ENCODE measurements at regions not wholly inside any gene's neighbourhood (a gene's known extent, or its start where the extent isn't known, plus 50 kb on each side); places are given as distances from the start of the nearest gene placed in this dataset.
A peak's percentile ranks its signal among the peaks of the same experiment; 100 is the strongest.

- Histone ChIP-seq H3K4me3 (ENCODE audit: low read length) (no peak overlapping the region), H3K9me3 (ENCODE audit: control insufficient read depth in 2 of 3, low read length in 3 of 3) (no peaks in the 10 kb centered on the region), H3K4me1 (ENCODE audit: control insufficient read depth in 2 of 2, insufficient read depth in 2 of 2, low read length in 2 of 2) (no peaks in the 10 kb centered on the region), H3K27ac (ENCODE audit: low read depth, low read length) (no peak overlapping the region), H3K36me3 (ENCODE audit: control insufficient read depth in 2 of 3, insufficient read depth in 3 of 3, low read length in 3 of 3) (no peaks in the 10 kb centered on the region), H3K27me3 (ENCODE audit: control insufficient read depth in 2 of 2, insufficient read depth in 2 of 2, low read length in 2 of 2) (no peaks in the 10 kb centered on the region)
- ATAC-seq (no peak), DNase-seq (no peak)
- intact Hi-C loops (cut with micrococcal nuclease) = no loop called here
- no peak overlapping the region for H3K4me3 Mint-ChIP-seq
- H3K4me1 Mint-ChIP-seq = no peaks in the 10 kb centered on the region
- ChIA-PET CTCF (no interaction called here), POLR2A (no interaction called here)
- peak overlapping the region in 1 of 9 donors; percentile 62 for H3K27ac Mint-ChIP-seq
- peaks cover 0 to 26% (median 7%) of the 10 kb centered on the region in 5 donors for H3K27me3 Mint-ChIP-seq
- peaks cover 0 to 8% (median 2%) of the 10 kb centered on the region in 11 donors for H3K9me3 Mint-ChIP-seq
- no peaks in the 10 kb centered on the region for H3K36me3 Mint-ChIP-seq
These were observed 395.1 kb downstream of the GLRX3 start for GRCh38 chr10:130531312-130531711.

- Mint-ChIP-seq H3K9me3 (peaks cover 0 to 23% (median 5%) of the 10 kb centered on the region in 11 donors), H3K4me3 (no peak overlapping the region), H3K36me3 (no peaks in the 10 kb centered on the region), H3K27me3 (peaks cover 0 to 24% (median 9%) of the 10 kb centered on the region in 5 donors), H3K4me1 (no peaks in the 10 kb centered on the region), H3K27ac (no peak overlapping the region)
- CTCF ChIA-PET = no interaction called here
- no peak for ATAC-seq
- H3K4me3 ChIP-seq (ENCODE audit: low read length) = no peak overlapping the region
- no peaks in the 10 kb centered on the region for H3K4me1 ChIP-seq (ENCODE audit: control insufficient read depth in 2 of 2, insufficient read depth in 2 of 2, low read length in 2 of 2)
- no peak for DNase-seq
- no peaks in the 10 kb centered on the region for H3K27me3 ChIP-seq (ENCODE audit: control insufficient read depth in 2 of 2, insufficient read depth in 2 of 2, low read length in 2 of 2)
- H3K27ac ChIP-seq (ENCODE audit: low read depth, low read length) = no peak overlapping the region
- POLR2A ChIA-PET = no interaction called here
- H3K36me3 ChIP-seq (ENCODE audit: control insufficient read depth in 2 of 3, insufficient read depth in 3 of 3, low read length in 3 of 3) = no peaks in the 10 kb centered on the region
- intact Hi-C loops (cut with micrococcal nuclease) = no loop called here
- H3K9me3 ChIP-seq (ENCODE audit: control insufficient read depth in 2 of 3, low read length in 3 of 3) = no peaks in the 10 kb centered on the region
These were observed 404.9 kb downstream of the GLRX3 start for GRCh38 chr10:130541090-130541489.

- Mint-ChIP-seq H3K4me3 (no peak overlapping the region), H3K36me3 (no peaks in the 10 kb centered on the region), H3K27ac (no peak overlapping the region), H3K9me3 (peaks cover 0 to 9% (median 2%) of the 10 kb centered on the region in 11 donors), H3K4me1 (no peaks in the 10 kb centered on the region), H3K27me3 (peaks cover 0 to 26% (median 17%) of the 10 kb centered on the region in 5 donors)
- H3K27ac ChIP-seq (ENCODE audit: low read depth, low read length) = no peak overlapping the region
- no peaks in the 10 kb centered on the region for H3K4me1 ChIP-seq (ENCODE audit: control insufficient read depth in 2 of 2, insufficient read depth in 2 of 2, low read length in 2 of 2)
- ChIA-PET POLR2A (no interaction called here), CTCF (no interaction called here)
- no peaks in the 10 kb centered on the region for H3K36me3 ChIP-seq (ENCODE audit: control insufficient read depth in 2 of 3, insufficient read depth in 3 of 3, low read length in 3 of 3)
- ATAC-seq (no peak), DNase-seq (no peak)
- H3K27me3 ChIP-seq (ENCODE audit: control insufficient read depth in 2 of 2, insufficient read depth in 2 of 2, low read length in 2 of 2) = no peaks in the 10 kb centered on the region
- intact Hi-C loops (cut with micrococcal nuclease) = no loop called here
- no peaks in the 10 kb centered on the region for H3K9me3 ChIP-seq (ENCODE audit: control insufficient read depth in 2 of 3, low read length in 3 of 3)
- no peak overlapping the region for H3K4me3 ChIP-seq (ENCODE audit: low read length)
These were observed 406.6 kb downstream of the GLRX3 start for GRCh38 chr10:130542761-130543160.

- no peaks in the 10 kb centered on the region for H3K36me3 Mint-ChIP-seq
- CTCF ChIA-PET = no interaction called here
- H3K9me3 ChIP-seq (ENCODE audit: control insufficient read depth in 2 of 3, low read length in 3 of 3) = no peaks in the 10 kb centered on the region
- intact Hi-C loops (cut with micrococcal nuclease) = no loop called here
- DNase-seq = no peak
- H3K9me3 Mint-ChIP-seq = peaks cover 0 to 4% (median 0%) of the 10 kb centered on the region in 11 donors
- ATAC-seq = no peak
- no peak overlapping the region for H3K4me3 Mint-ChIP-seq
- H3K36me3 ChIP-seq (ENCODE audit: control insufficient read depth in 2 of 3, insufficient read depth in 3 of 3, low read length in 3 of 3) = no peaks in the 10 kb centered on the region
- H3K27me3 ChIP-seq (ENCODE audit: control insufficient read depth in 2 of 2, insufficient read depth in 2 of 2, low read length in 2 of 2) = no peaks in the 10 kb centered on the region
- H3K4me3 ChIP-seq (ENCODE audit: low read length) = no peak overlapping the region
- H3K4me1 ChIP-seq (ENCODE audit: control insufficient read depth in 2 of 2, insufficient read depth in 2 of 2, low read length in 2 of 2) = no peaks in the 10 kb centered on the region
- H3K27ac Mint-ChIP-seq = no peak overlapping the region
- H3K27ac ChIP-seq (ENCODE audit: low read depth, low read length) = no peak overlapping the region
- H3K4me1 Mint-ChIP-seq = no peaks in the 10 kb centered on the region
- POLR2A ChIA-PET = no interaction called here
- H3K27me3 Mint-ChIP-seq = peaks cover 0 to 36% (median 20%) of the 10 kb centered on the region in 5 donors
These were observed 407.6 kb downstream of the GLRX3 start for GRCh38 chr10:130543794-130544193.

GRCh38 chr10:130545122-130545521, 408.9 kb downstream of the GLRX3 start:
- H3K27me3 Mint-ChIP-seq = peaks cover 0 to 38% (median 21%) of the 10 kb centered on the region in 5 donors
- CTCF ChIA-PET = no interaction called here

GRCh38 chr10:130545697-130546096, 409.5 kb downstream of the GLRX3 start:
- H3K4me3 Mint-ChIP-seq = no peak overlapping the region
- H3K27me3 Mint-ChIP-seq = peaks cover 0 to 38% (median 21%) of the 10 kb centered on the region in 5 donors
- peaks cover 0 to 4% (median 0%) of the 10 kb centered on the region in 11 donors for H3K9me3 Mint-ChIP-seq
- ChIA-PET CTCF (no interaction called here), POLR2A (no interaction called here)
- H3K27ac Mint-ChIP-seq = no peak overlapping the region
- Histone ChIP-seq H3K4me3 (ENCODE audit: low read length) (no peak overlapping the region), H3K27me3 (ENCODE audit: control insufficient read depth in 2 of 2, insufficient read depth in 2 of 2, low read length in 2 of 2) (no peaks in the 10 kb centered on the region), H3K27ac (ENCODE audit: low read depth, low read length) (no peak overlapping the region), H3K9me3 (ENCODE audit: control insufficient read depth in 2 of 3, low read length in 3 of 3) (no peaks in the 10 kb centered on the region), H3K4me1 (ENCODE audit: control insufficient read depth in 2 of 2, insufficient read depth in 2 of 2, low read length in 2 of 2) (no peaks in the 10 kb centered on the region), H3K36me3 (ENCODE audit: control insufficient read depth in 2 of 3, insufficient read depth in 3 of 3, low read length in 3 of 3) (no peaks in the 10 kb centered on the region)
- ATAC-seq (no peak), DNase-seq (no peak)
- intact Hi-C loops (cut with micrococcal nuclease) = no loop called here
- H3K4me1 Mint-ChIP-seq = no peaks in the 10 kb centered on the region
- H3K36me3 Mint-ChIP-seq = no peaks in the 10 kb centered on the region

More at GRCh38 chr10:130545122-130545521, 408.9 kb downstream of the GLRX3 start:
- Histone ChIP-seq H3K4me1 (ENCODE audit: control insufficient read depth in 2 of 2, insufficient read depth in 2 of 2, low read length in 2 of 2) (no peaks in the 10 kb centered on the region), H3K27me3 (ENCODE audit: control insufficient read depth in 2 of 2, insufficient read depth in 2 of 2, low read length in 2 of 2) (no peaks in the 10 kb centered on the region), H3K36me3 (ENCODE audit: control insufficient read depth in 2 of 3, insufficient read depth in 3 of 3, low read length in 3 of 3) (no peaks in the 10 kb centered on the region), H3K27ac (ENCODE audit: low read depth, low read length) (no peak overlapping the region), H3K9me3 (ENCODE audit: control insufficient read depth in 2 of 3, low read length in 3 of 3) (no peaks in the 10 kb centered on the region), H3K4me3 (ENCODE audit: low read length) (no peak overlapping the region)
- no peak for DNase-seq
- Mint-ChIP-seq H3K36me3 (no peaks in the 10 kb centered on the region), H3K4me1 (no peaks in the 10 kb centered on the region), H3K4me3 (no peak overlapping the region), H3K9me3 (peaks cover 0 to 4% (median 0%) of the 10 kb centered on the region in 11 donors), H3K27ac (no peak overlapping the region)
- ATAC-seq = no peak
- intact Hi-C loops (cut with micrococcal nuclease) = no loop called here
- POLR2A ChIA-PET = no interaction called here

- intact Hi-C loops (cut with micrococcal nuclease) = no loop called here
- Histone ChIP-seq H3K4me1 (ENCODE audit: control insufficient read depth in 2 of 2, insufficient read depth in 2 of 2, low read length in 2 of 2) (no peaks in the 10 kb centered on the region), H3K4me3 (ENCODE audit: low read length) (no peak overlapping the region), H3K9me3 (ENCODE audit: control insufficient read depth in 2 of 3, low read length in 3 of 3) (no peaks in the 10 kb centered on the region), H3K27me3 (ENCODE audit: control insufficient read depth in 2 of 2, insufficient read depth in 2 of 2, low read length in 2 of 2) (no peaks in the 10 kb centered on the region), H3K36me3 (ENCODE audit: control insufficient read depth in 2 of 3, insufficient read depth in 3 of 3, low read length in 3 of 3) (no peaks in the 10 kb centered on the region), H3K27ac (ENCODE audit: low read depth, low read length) (no peak overlapping the region)
- POLR2A ChIA-PET = no interaction called here
- peaks cover 0 to 38% (median 21%) of the 10 kb centered on the region in 5 donors for H3K27me3 Mint-ChIP-seq
- peaks cover 0 to 2% (median 0%) of the 10 kb centered on the region in 11 donors for H3K9me3 Mint-ChIP-seq
- CTCF ChIA-PET = no interaction called here
- no peaks in the 10 kb centered on the region for H3K36me3 Mint-ChIP-seq
- H3K27ac Mint-ChIP-seq = no peak overlapping the region
- no peak for DNase-seq
- H3K4me1 Mint-ChIP-seq = no peaks in the 10 kb centered on the region
- no peak overlapping the region for H3K4me3 Mint-ChIP-seq
- ATAC-seq = no peak
These were observed 410.6 kb downstream of the GLRX3 start for GRCh38 chr10:130546841-130547240.
